ENCODE measurements at regions not wholly inside any gene's neighbourhood (a gene's known extent, or its start where the extent isn't known, plus 50 kb on each side); places are given as distances from the start of the nearest gene placed in this dataset.

- intact Hi-C loops (cut with DNase I; ENCODE audit: low total_unique reads) = no loop called here
- no peak for DNase-seq (ENCODE audit: low spot score in 2 of 2)
- Histone ChIP-seq H3K9me3 (peaks cover 10 to 24% of the 10 kb centered on the region in 2 donors), H3K4me3 (no peak overlapping the region), H3K27ac (no peak overlapping the region), H3K36me3 (no peaks in the 10 kb centered on the region), H3K27me3 (no peaks in the 10 kb centered on the region), H3K4me1 (no peaks in the 10 kb centered on the region)
- TF ChIP-seq POLR2AphosphoS5 (IDR thresholded peaks at IDR 0.05) (no peak), CTCF (IDR thresholded peaks at IDR 0.05) (no peak), POLR2A (IDR thresholded peaks at IDR 0.05) (no peak)
Observed at GRCh38 chr18:1916869-1917523, 654.3 kb downstream of the METTL4 start.

- H3K27ac ChIP-seq = no peak overlapping the region
- DNase-seq (ENCODE audit: low spot score in 2 of 2) = no peak
- H3K4me1 ChIP-seq = no peaks in the 10 kb centered on the region
- TF ChIP-seq POLR2A (IDR thresholded peaks at IDR 0.05) = no peak
- no peak for TF ChIP-seq CTCF (IDR thresholded peaks at IDR 0.05)
- no peak for TF ChIP-seq POLR2AphosphoS5 (IDR thresholded peaks at IDR 0.05)
- H3K36me3 ChIP-seq = no peaks in the 10 kb centered on the region
- peaks cover 10 to 23% of the 10 kb centered on the region in 2 donors for H3K9me3 ChIP-seq
- no peak overlapping the region for H3K4me3 ChIP-seq
- intact Hi-C loops (cut with DNase I; ENCODE audit: low total_unique reads) = no loop called here
- no peaks in the 10 kb centered on the region for H3K27me3 ChIP-seq
Observed at GRCh38 chr18:1917569-1917968, 653.7 kb downstream of the METTL4 start.

- TF ChIP-seq POLR2AphosphoS5 (IDR thresholded peaks at IDR 0.05) = no peak
- no peak for TF ChIP-seq POLR2A (IDR thresholded peaks at IDR 0.05)
- TF ChIP-seq CTCF (IDR thresholded peaks at IDR 0.05) = no peak
- no peaks in the 10 kb centered on the region for H3K4me1 ChIP-seq
- H3K4me3 ChIP-seq = no peak overlapping the region
- no peaks in the 10 kb centered on the region for H3K27me3 ChIP-seq
- H3K27ac ChIP-seq = no peak overlapping the region
- no peaks in the 10 kb centered on the region for H3K9me3 ChIP-seq
- intact Hi-C loops (cut with DNase I; ENCODE audit: low total_unique reads) = no loop called here
- no peaks in the 10 kb centered on the region for H3K36me3 ChIP-seq
- no peak for DNase-seq (ENCODE audit: low spot score in 2 of 2)
Observed at GRCh38 chr18:1922066-1922465, 649.2 kb downstream of the METTL4 start.

- H3K4me3 ChIP-seq = no peak overlapping the region
Observed at GRCh38 chr18:1928711-1929110, 642.6 kb downstream of the METTL4 start.

More at GRCh38 chr18:1928711-1929110, 642.6 kb downstream of the METTL4 start:
- Histone ChIP-seq H3K27me3 (no peaks in the 10 kb centered on the region), H3K27ac (no peak overlapping the region), H3K36me3 (no peaks in the 10 kb centered on the region), H3K4me1 (no peaks in the 10 kb centered on the region), H3K9me3 (no peaks in the 10 kb centered on the region)
- DNase-seq (ENCODE audit: low spot score in 2 of 2) = no peak
- intact Hi-C loops (cut with DNase I; ENCODE audit: low total_unique reads) = no loop called here
- TF ChIP-seq POLR2AphosphoS5 (IDR thresholded peaks at IDR 0.05) (no peak), POLR2A (IDR thresholded peaks at IDR 0.05) (no peak), CTCF (IDR thresholded peaks at IDR 0.05) (no peak)

Data from breast epithelium (tissue), 4 donors.